CD4-positive, alpha-beta T cell treated with Interleukin-1 beta for 1 hour (primary cell): ENCODE measurements at regions not wholly inside any gene's neighbourhood (a gene's known extent, or its start where the extent isn't known, plus 50 kb on each side); places are given as distances from the start of the nearest gene placed in this dataset.

Experiments
- DNase-seq, 2 donors: peaks; one replicate each; pipeline ENCODE4 v3.0.0-alpha.2; 2020 to 2022

DNA sequence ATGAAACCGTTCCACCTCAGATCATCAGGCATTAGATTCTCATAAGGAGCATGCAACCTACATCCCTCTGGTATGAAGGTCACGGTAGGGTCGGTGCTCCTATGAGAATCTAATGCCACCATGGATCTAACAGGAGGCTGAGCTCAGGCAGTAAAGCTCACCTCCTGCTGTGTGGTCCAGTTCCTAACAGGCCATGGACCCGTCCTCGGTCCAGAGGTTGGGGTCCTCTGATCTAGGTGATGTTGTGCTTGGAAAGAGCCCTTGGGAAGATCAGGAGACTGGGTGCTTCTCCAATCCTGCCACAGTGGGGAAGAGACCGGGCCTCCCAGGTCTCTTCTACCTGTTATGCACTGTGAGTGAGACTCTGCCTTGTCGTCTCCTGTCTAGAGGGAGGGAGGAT is 104.6 kb downstream of the ACKR3 start:
- no peak for DNase-seq

GRCh38 chr2:236674646-236675045 is 105.0 kb downstream of the ACKR3 start:
- DNase-seq: no peak

- no peak for DNase-seq
Measured at GRCh38 chr2:236675051-236675450, 105.4 kb downstream of the ACKR3 start.

- no peak for DNase-seq
Measured at GRCh38 chr2:236675526-236675925, 105.9 kb downstream of the ACKR3 start.

DNA sequence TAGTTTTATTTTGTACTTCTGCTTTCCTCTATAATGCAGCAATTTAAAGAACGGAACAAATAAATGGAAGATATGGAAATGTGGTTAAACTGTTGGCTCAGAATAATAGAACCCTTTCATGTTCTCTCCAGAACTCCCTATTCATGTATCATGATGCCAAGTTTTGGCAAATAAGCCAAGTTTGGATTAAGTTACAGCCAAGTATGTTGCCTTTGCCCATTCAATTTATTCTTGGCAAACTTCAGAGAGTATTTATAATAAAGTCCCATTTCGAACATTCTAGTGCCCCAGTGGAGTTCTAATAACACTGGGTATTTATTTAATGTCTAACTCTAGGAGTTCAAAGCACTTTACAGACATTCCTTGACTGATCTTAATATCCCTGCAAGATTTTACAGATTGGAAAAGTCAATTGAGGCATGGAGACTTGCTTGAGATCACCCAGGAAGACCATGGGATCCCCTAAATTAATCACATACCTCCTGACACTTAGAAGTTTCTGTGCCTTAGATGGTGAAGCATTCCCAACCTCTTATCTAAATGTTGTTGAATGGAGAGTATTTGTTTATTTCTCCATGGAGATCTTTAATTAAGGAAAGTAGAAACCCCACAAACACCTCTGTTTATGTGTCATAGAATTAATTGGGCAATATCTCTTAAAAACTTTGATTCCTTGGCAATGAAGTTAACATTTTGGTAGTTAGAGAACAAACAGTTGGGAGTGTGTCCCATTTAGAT is 106.7 kb downstream of the ACKR3 start:
- DNase-seq: no peak

GRCh38 chr2:236677368-236677767 is 107.7 kb downstream of the ACKR3 start:
- no peak for DNase-seq

GRCh38 chr2:236678307-236678975 is 108.8 kb downstream of the ACKR3 start:
- no peak for DNase-seq

DNA sequence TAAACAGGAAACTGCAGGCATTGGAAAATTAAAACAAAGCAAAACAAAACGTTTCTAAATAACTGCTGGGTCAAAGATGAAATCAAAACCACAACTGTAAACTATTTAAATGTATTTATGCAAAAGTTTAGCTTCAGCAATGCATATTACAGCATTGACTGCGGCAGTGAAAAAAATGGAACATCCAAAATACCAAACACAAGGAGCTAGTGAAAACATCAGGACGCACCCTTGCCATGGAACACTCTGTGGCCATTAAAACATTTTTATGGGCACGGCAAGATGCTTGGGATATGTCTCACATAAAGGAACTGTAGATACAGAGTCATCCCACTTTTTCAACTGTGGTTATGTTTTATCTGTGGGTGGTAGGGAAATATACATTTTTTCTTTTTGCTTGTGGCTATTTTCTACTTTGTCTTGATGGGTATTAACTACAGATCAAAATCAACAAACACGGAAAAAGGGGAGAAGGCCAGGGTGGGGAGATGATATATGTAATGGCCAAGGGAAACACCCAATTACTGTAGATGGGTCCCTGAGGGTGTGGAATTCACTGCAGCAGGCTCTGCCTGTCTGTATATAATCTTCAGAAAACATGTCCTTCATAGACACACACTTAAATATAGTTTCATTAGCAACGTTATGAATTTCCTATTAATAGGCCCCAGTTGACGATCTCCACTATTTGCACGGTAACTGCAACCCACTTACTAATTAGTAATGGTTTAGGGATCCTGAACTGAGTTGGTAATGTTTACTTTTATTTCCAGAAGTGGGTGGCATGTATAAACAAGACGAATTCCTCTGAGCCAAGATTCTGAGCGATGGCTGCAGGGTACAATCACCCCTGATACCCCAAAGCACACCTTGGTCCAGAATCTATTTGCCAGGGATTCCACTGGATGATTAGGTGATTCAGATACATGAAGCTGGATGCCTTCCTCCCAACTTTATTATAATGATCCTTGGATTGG is 110.5 kb downstream of the ACKR3 start:
- no peak for DNase-seq

DNA sequence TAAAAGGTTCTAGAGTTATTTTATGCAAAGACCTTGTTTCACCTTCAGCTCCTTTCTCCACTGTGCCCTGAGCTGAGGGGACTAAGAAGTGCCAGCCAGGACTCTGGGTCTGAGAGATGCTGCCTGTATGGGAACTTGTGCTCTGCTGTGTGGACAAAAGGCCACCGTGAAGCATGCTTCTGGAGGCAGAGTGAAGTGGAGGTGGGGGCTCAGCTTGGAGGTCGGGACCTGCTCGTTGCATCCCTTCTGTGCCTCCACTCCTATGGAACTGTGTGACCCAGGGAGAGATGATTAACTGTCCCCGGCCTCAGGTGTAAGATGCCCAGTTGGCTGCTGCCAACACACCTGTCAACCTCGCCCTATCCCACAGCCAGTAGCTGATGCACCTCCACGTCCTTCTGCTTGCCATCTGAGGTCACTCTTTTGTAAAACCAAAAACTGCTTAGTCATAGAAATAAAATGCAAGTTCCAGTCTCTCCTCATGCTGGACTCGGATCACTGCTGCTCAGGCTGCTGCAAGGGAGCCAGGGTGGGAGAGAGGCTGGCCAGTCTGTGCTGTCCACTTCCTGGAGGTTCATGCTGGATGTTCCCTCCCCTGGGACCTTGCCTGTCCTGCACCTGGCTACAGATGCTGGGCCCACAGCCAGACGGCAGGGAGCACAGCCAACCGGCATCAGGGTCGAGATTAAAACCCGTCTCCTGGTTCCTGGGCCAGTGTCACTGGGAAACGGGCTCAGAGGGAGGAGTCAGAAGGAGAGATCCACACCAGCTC is 113.2 kb downstream of the ACKR3 start:
- DNase-seq: no peak

- no peak for DNase-seq
Measured at GRCh38 chr2:236684504-236685256, 115.1 kb downstream of the ACKR3 start.

GRCh38 chr2:236685361-236685760 is 115.7 kb downstream of the ACKR3 start:
- DNase-seq: no peak

DNA sequence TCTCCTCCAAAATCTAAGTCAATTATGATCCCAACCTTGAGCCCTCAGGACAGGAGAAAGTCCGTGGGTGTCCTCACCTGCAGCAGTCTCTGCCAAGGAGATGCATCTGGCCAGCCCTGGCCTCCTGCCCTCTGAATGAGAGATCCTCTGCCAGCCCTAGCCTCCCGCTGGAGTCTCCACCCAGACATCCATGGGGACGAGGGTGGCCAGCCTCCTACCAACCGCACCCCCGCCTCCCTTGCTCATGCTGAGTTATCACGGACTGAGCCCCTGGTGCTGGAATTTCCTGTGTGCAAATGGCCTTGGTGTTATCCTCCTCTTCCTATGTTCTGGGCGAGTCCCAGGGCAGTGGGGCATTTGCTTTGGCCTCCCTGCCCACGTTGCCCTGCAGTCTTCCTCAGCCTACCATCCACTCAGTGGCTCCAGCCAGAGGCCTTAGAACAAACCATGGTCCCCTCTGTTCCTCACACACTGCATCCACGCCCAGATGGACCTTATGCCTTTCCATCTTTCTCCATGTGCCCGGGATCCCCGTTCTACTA is 116.4 kb downstream of the ACKR3 start:
- DNase-seq: no peak

DNA sequence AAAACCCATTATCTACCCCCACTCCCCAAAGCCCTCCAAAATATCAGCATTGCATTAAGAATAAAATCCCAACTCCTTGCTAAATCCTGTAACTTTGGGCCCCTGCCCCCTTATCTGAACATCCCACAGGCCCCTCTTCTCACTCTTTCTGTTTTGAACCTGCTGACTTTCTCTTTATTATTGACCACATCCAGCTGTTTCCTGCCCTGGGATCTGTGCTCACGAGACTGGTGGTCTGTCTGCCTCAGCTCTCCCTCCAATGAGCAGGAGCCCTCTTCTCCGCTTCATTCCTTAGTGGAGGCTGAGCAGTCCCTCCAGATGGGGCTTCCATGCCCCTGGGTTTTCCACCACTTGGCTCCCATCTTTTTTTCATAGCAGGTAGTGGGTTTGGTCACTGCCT is 116.9 kb downstream of the ACKR3 start:
- no peak for DNase-seq

GRCh38 chr2:236687296-236687965 is 117.8 kb downstream of the ACKR3 start:
- DNase-seq: no peak

- DNase-seq: no peak
Measured at GRCh38 chr2:236688157-236688556, 118.5 kb downstream of the ACKR3 start.

- DNase-seq: no peak
Measured at GRCh38 chr2:236688563-236689392, 119.2 kb downstream of the ACKR3 start.

DNA sequence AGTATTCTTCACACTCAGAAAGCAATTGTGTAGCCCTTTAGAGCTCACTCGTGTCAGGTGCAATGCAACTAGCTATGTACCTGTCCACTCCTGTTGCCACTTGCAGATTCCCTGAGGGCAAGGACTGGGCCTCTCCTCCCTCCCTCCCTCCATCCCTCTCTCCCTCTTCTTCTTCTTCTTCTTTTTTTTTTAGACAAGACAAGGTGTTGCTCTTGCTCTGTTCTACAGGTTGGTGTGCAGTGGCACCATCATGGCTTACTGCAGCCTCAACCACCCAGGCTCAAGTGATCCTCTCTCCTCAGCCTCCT is 119.7 kb downstream of the ACKR3 start:
- DNase-seq: no peak

DNA sequence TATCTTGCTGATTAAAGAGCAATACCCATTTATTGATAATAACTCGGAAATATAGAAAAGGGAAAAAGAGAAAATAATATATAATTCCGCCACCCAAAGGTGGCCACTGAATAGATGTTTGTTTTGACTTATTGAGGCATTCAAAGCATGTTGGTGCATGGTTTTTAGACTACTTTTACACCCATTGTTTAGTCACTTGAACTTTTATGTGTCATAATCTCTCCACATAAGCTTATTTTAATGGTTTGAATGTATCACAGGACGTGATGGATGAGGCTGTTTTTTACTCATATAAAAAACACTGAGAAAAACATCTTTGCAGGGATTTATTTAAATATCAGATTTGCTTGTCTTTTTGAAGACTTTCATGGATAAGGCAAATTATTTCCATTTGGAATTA is 120.4 kb downstream of the ACKR3 start:
- no peak for DNase-seq

DNA sequence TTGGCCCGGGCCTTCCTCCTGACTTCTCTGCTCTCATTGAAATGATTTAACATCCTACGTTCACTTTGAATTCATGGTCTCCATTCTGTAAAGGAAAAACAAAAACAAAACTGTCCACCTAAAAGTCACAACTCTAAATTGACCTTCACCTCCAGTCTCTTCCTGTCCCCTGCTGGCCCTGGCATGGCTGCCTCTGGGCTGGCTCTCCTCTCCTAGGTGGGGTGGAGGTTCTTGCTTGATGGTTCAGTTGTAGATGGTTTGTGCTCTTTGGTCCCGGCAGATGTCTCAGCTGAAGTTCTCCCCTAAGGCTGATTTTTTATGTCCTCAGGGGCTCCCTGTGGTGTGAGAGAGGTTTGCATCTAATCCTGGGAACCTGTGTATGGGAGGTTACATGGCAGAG is 121.1 kb downstream of the ACKR3 start:
- no peak for DNase-seq

DNA sequence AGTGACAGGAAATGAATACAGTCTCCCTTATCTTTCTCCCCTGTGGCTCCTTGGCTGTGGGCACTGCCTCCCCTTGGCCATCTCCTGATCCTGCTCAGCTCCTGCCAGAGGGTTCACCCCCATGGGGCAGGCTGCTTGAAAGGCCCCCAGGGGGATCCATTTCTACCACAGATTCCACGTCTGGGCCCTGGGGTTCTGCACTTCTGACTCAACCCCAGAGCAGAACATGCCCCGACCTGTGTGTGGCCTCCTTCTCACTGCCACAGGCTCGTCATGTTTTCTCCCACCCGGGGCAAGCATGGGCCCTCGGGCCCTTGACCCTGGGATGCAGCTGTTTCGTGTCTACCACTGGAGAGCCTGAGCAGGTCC is 122.2 kb downstream of the ACKR3 start:
- no peak for DNase-seq
